OCI-LY1 (cell line): ENCODE measurements at regions not wholly inside any gene's neighbourhood (a gene's known extent, or its start where the extent isn't known, plus 50 kb on each side); places are given as distances from the start of the nearest gene placed in this dataset.

ENCODE experiments used
- H2AFZ ChIP-seq: fragments of 200-600 bp; sonication (generic), shearing (Covaris generic); 2 replicates; pipeline ENCODE4 v1.6.0; 2014; ENCODE audit warnings: antibody characterized with exemption, mild to moderate bottlenecking, low read length
- H3F3A ChIP-seq: fragments of 200-600 bp; sonication (generic), shearing (Covaris generic); 2 replicates; pipeline ENCODE4 v1.6.0; 2014; ENCODE audit warnings: mild to moderate bottlenecking, antibody characterized with exemption, low read length, moderate library complexity; ENCODE audit not compliant: insufficient read depth
- H3K27ac ChIP-seq: fragments of 200-600 bp; sonication (generic); 2 replicates; pipeline ENCODE4 v1.5.1; 2014; ENCODE audit warnings: low read length, mixed run types, mild to moderate bottlenecking, low read depth; ENCODE audit not compliant: poor library complexity, severe bottlenecking
- H3K27me3 ChIP-seq: fragments of 200-600 bp; sonication (generic); 2 replicates; pipeline ENCODE4 v1.6.0; 2014; ENCODE audit warnings: antibody characterized with exemption, mild to moderate bottlenecking, low read length, moderate library complexity; ENCODE audit not compliant: insufficient read depth
- H3K36me3 ChIP-seq: fragments of 200-600 bp; sonication (generic); 2 replicates; pipeline ENCODE4 v1.6.1; 2014; ENCODE audit warnings: mild to moderate bottlenecking, antibody characterized with exemption, low read length, moderate library complexity, mixed read lengths; ENCODE audit not compliant: insufficient read depth
- H3K4me1 ChIP-seq: fragments of 200-600 bp; sonication (generic); 2 replicates; pipeline ENCODE4 v1.5.1; 2014; ENCODE audit warnings: mild to moderate bottlenecking, low read length, moderate library complexity; ENCODE audit not compliant: insufficient read depth, severe bottlenecking
- H3K4me2 ChIP-seq: fragments of 200-600 bp; sonication (generic), shearing (Covaris generic); 2 replicates; pipeline ENCODE4 v1.6.1; 2014; ENCODE audit warnings: low read length
- H3K4me3 ChIP-seq: fragments of 200-600 bp; sonication (generic); 2 replicates; pipeline ENCODE4 v1.5.1; 2014; ENCODE audit warnings: low read length, low read depth, mild to moderate bottlenecking, mixed read lengths; ENCODE audit not compliant: poor library complexity, severe bottlenecking
- H3K79me2 ChIP-seq: fragments of 200-600 bp; shearing (Covaris generic); 2 replicates; pipeline ENCODE4 v1.6.1; 2016; ENCODE audit warnings: mixed run types, low read length, mixed read lengths; ENCODE audit not compliant: insufficient read depth
- H3K9ac ChIP-seq: fragments of 200-600 bp; sonication (generic), shearing (Covaris generic); 2 replicates; pipeline ENCODE4 v1.6.1; 2014; ENCODE audit warnings: mild to moderate bottlenecking, low read length, mixed read lengths
- H3K9me2 ChIP-seq: fragments of 200-600 bp; sonication (generic), shearing (Covaris generic); 2 replicates; pipeline ENCODE4 v1.6.1; 2014; ENCODE audit warnings: low read depth, mild to moderate bottlenecking, low read length, mixed read lengths
- H3K9me3 ChIP-seq: fragments of 200-600 bp; shearing (Covaris generic); 2 replicates; pipeline ENCODE4 v1.6.1; 2014; ENCODE audit warnings: low read length, mixed read lengths
- H4K20me1 ChIP-seq: fragments of 200-600 bp; sonication (generic), shearing (Covaris generic); 2 replicates; pipeline ENCODE4 v1.6.0; 2016; ENCODE audit warnings: mild to moderate bottlenecking, low read length; ENCODE audit not compliant: insufficient read depth
- EZH2 ChIP-seq: fragments of 200-600 bp; sonication (generic), shearing (Covaris generic); IDR thresholded peaks from 2 replicates; pipeline ENCODE4 v1.8.0; 2017; ENCODE audit warnings: borderline replicate concordance, mixed run types, mild to moderate bottlenecking, antibody characterized with exemption, low read length, moderate library complexity, mixed read lengths
- TF ChIP-seq, protein P1 (sequence below): fragments of 200-600 bp; sonication (generic), shearing (Covaris generic); IDR thresholded peaks from 2 replicates; pipeline ENCODE4 v1.5.1; 2017; ENCODE audit warnings: mild to moderate bottlenecking, antibody characterized with exemption, low read length, moderate library complexity, mixed read lengths

- H3K9ac ChIP-seq: no peak overlapping the region
- H3K36me3 ChIP-seq: no peaks in the 10 kb centered on the region
- H3K4me3 ChIP-seq: no peak overlapping the region
- H3K27ac ChIP-seq: no peak overlapping the region
- no peak overlapping the region for H3K4me2 ChIP-seq
- no peaks in the 10 kb centered on the region for H3K9me3 ChIP-seq
- no peaks in the 10 kb centered on the region for H3K79me2 ChIP-seq
- H4K20me1 ChIP-seq: no peaks in the 10 kb centered on the region
- no peaks in the 10 kb centered on the region for H3K27me3 ChIP-seq
- no peaks in the 10 kb centered on the region for H3K9me2 ChIP-seq
- no peaks in the 10 kb centered on the region for H3K4me1 ChIP-seq
- TF ChIP-seq, protein P1, sequence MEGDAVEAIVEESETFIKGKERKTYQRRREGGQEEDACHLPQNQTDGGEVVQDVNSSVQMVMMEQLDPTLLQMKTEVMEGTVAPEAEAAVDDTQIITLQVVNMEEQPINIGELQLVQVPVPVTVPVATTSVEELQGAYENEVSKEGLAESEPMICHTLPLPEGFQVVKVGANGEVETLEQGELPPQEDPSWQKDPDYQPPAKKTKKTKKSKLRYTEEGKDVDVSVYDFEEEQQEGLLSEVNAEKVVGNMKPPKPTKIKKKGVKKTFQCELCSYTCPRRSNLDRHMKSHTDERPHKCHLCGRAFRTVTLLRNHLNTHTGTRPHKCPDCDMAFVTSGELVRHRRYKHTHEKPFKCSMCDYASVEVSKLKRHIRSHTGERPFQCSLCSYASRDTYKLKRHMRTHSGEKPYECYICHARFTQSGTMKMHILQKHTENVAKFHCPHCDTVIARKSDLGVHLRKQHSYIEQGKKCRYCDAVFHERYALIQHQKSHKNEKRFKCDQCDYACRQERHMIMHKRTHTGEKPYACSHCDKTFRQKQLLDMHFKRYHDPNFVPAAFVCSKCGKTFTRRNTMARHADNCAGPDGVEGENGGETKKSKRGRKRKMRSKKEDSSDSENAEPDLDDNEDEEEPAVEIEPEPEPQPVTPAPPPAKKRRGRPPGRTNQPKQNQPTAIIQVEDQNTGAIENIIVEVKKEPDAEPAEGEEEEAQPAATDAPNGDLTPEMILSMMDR: no peak
- TF ChIP-seq EZH2: no peak
- H3F3A ChIP-seq: no peaks in the 10 kb centered on the region
- no peak overlapping the region for H2AFZ ChIP-seq
Measured at GRCh38 chr16:6957681-6958080, 375.0 kb upstream of the RBFOX1 start.

GRCh38 chr16:6956511-6956910, 376.1 kb upstream of the RBFOX1 start:
- Histone ChIP-seq H3K27ac (no peak overlapping the region), H3K9me3 (no peaks in the 10 kb centered on the region), H3K9me2 (no peaks in the 10 kb centered on the region), H3K36me3 (no peaks in the 10 kb centered on the region), H3K4me3 (no peak overlapping the region), H3K9ac (no peak overlapping the region), H3K4me1 (no peaks in the 10 kb centered on the region), H3K4me2 (no peak overlapping the region), H3K79me2 (no peaks in the 10 kb centered on the region), H2AFZ (no peak overlapping the region), H3K27me3 (no peaks in the 10 kb centered on the region), H3F3A (no peaks in the 10 kb centered on the region), H4K20me1 (no peaks in the 10 kb centered on the region)
- TF ChIP-seq EZH2: no peak
- TF ChIP-seq, protein P1: no peak

- Histone ChIP-seq H3K4me1 (no peaks in the 10 kb centered on the region), H3K4me2 (no peak overlapping the region)
Measured at GRCh38 chr16:6955303-6955702, 377.3 kb upstream of the RBFOX1 start.

More at GRCh38 chr16:6955303-6955702, 377.3 kb upstream of the RBFOX1 start:
- H3K4me3 ChIP-seq: no peak overlapping the region
- TF ChIP-seq, protein P1: no peak
- no peak for TF ChIP-seq EZH2
- H3K9ac ChIP-seq: no peak overlapping the region
- H4K20me1 ChIP-seq: no peaks in the 10 kb centered on the region
- H3K9me2 ChIP-seq: no peaks in the 10 kb centered on the region
- no peaks in the 10 kb centered on the region for H3K27me3 ChIP-seq
- H3K36me3 ChIP-seq: no peaks in the 10 kb centered on the region
- no peak overlapping the region for H2AFZ ChIP-seq
- H3K79me2 ChIP-seq: no peaks in the 10 kb centered on the region
- H3K27ac ChIP-seq: no peak overlapping the region
- no peaks in the 10 kb centered on the region for H3K9me3 ChIP-seq
- H3F3A ChIP-seq: no peaks in the 10 kb centered on the region
